Heart left ventricle (tissue), 16 donors: ENCODE measurements at regions not wholly inside any gene's neighbourhood (a gene's known extent, or its start where the extent isn't known, plus 50 kb on each side); places are given as distances from the start of the nearest gene placed in this dataset.

Experiments
- ATAC-seq, 4 donors: fragments of 200-7000 bp; cut with Tn5 transposase; one replicate each; pipeline ENCODE4 v1.9.1; 2020 to 2022; ENCODE audit warnings: moderate library complexity in 4 of 4, mild to moderate bottlenecking in 3 of 4, moderate number of reproducible peaks in 1 of 4
- DNase-seq, 5 donors: peaks; one replicate each; pipeline ENCODE4 v3.0.0-alpha.2; 2020
- H3K27ac ChIP-seq, 12 donors: fragments of 200-600 bp; sonication (generic) in 4 of 12; one replicate each; pipeline versions ENCODE4 v1.5.0 to v1.8.0; 2016 to 2022; ENCODE audit warnings: mild to moderate bottlenecking in 2 of 12
- H3K27me3 ChIP-seq, 9 donors: fragments of 200-600 bp; sonication (generic) in 2 of 9; one replicate each; pipeline versions ENCODE4 v1.5.1 to v1.8.0; 2016 to 2022; ENCODE audit warnings: mild to moderate bottlenecking in 3 of 9
- H3K36me3 ChIP-seq, 9 donors: fragments of 200-600 bp; sonication (generic) in 2 of 9; one replicate each; pipeline versions ENCODE4 v1.5.0 to v1.8.0; 2018 to 2022; ENCODE audit warnings: mild to moderate bottlenecking in 2 of 9
- H3K4me1 ChIP-seq, 12 donors: fragments of 200-600 bp; sonication (generic) in 4 of 12; one replicate each; pipeline versions ENCODE4 v1.5.0 to v1.8.0; 2016 to 2022; ENCODE audit warnings: mild to moderate bottlenecking in 3 of 12
- H3K4me3 ChIP-seq, 12 donors: fragments of 200-600 bp; sonication (generic) in 4 of 12; one replicate each; pipeline versions ENCODE4 v1.5.0 to v1.8.0; 2017 to 2022; ENCODE audit warnings: mild to moderate bottlenecking in 9 of 12, moderate library complexity in 4 of 12
- H3K9me3 ChIP-seq, 12 donors: fragments of 200-600 bp; sonication (generic) in 4 of 12; one replicate each; pipeline versions ENCODE4 v1.5.0 to v1.8.0; 2016 to 2022; ENCODE audit warnings: mild to moderate bottlenecking in 1 of 12
- POLR2A ChIP-seq, 2 donors: fragments of 450-650 bp; IDR thresholded peaks; one replicate each; pipeline ENCODE4 v1.6.1; 2017; ENCODE audit warnings: antibody characterized with exemption in 2 of 2, mild to moderate bottlenecking in 2 of 2, moderate library complexity in 2 of 2
- WGBS, 4 donors: extraction: QIAGEN DNeasy Blood & Tissue Kit in 2 of 4; methylation state at CpG; one replicate each; pipeline versions ENCODE4 v1.1.5 to v1.1.7; 2013 to 2018; 5-methylcytosine and 5-hydroxymethylcytosine counted together
- intact Hi-C, 10 donors: fragments of 100-400 bp; cut with DNase I; formaldehyde crosslinking; loops; one replicate each; pipeline versions ENCODE4 v1.11.1 to v1.14.2; 2022
- TF ChIP-seq, protein P1 (sequence below), 12 donors: fragments of 200-600 bp; sonication (generic) in 4 of 12; IDR thresholded peaks; one replicate each; pipeline versions ENCODE4 v1.5.0 to v1.8.0; 2018 to 2022; ENCODE audit warnings: antibody characterized with exemption in 12 of 12, mild to moderate bottlenecking in 5 of 12
- donor health status: ischemic (EF 13 %, LVEDD 7.1; RV severe dilation, severe dysfunction).
- donor health status: healthy with polysubstance abuse.
- donor health status: DM: no; HTN: yes; CAD: no.
- donor health status: DM: no; HTN: no; CAD: no.
- donor health status: ischemic (EF 25% LVEDD 6.9; RV normal size, moderate dysfunction).
- donor health status: ischemic (EF 25% LVEDD 5.7; RV mildly dilated, moderate dysfunction).
- donor health status: healthy.
- donor health status: DM: yes; HTN: yes; CAD: no.
- donor health status: ischemic (EF 35%, LVEDD 5.7; RV mildly dilated, moderate dysfunction).
- donor health status: nonischemic (EF 11% LVEDD 7.7; RV severe dilation, severe dysfunction).
- donor health status: DM: yes; HTN: yes; CAD: no.
- donor health status: PGD.
- donor health status: ischemic (EF 29% LVEDD 5.4; RV normal size, mild dysfunction).
- donor health status: nonischemic (EF 23%, LVEDD 6.1; RV moderate dilation, normal function).

GRCh38 chr14:25412998-25413397 is 363.1 kb upstream of the STXBP6 start:
- Histone ChIP-seq H3K27ac (no peak overlapping the region), H3K4me1 (no peaks in the 10 kb centered on the region), H3K27me3 (peaks cover 0 to 12% (median 0%) of the 10 kb centered on the region in 9 donors), H3K36me3 (no peaks in the 10 kb centered on the region), H3K9me3 (no peaks in the 10 kb centered on the region), H3K4me3 (no peak overlapping the region)
- ATAC-seq, result no peak
- intact Hi-C loops, result no loop called here
- TF ChIP-seq, protein P1, sequence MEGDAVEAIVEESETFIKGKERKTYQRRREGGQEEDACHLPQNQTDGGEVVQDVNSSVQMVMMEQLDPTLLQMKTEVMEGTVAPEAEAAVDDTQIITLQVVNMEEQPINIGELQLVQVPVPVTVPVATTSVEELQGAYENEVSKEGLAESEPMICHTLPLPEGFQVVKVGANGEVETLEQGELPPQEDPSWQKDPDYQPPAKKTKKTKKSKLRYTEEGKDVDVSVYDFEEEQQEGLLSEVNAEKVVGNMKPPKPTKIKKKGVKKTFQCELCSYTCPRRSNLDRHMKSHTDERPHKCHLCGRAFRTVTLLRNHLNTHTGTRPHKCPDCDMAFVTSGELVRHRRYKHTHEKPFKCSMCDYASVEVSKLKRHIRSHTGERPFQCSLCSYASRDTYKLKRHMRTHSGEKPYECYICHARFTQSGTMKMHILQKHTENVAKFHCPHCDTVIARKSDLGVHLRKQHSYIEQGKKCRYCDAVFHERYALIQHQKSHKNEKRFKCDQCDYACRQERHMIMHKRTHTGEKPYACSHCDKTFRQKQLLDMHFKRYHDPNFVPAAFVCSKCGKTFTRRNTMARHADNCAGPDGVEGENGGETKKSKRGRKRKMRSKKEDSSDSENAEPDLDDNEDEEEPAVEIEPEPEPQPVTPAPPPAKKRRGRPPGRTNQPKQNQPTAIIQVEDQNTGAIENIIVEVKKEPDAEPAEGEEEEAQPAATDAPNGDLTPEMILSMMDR (IDR thresholded peaks at IDR 0.05), result no peak
- no peak for TF ChIP-seq POLR2A (IDR thresholded peaks at IDR 0.05)
- no peak for DNase-seq

DNA sequence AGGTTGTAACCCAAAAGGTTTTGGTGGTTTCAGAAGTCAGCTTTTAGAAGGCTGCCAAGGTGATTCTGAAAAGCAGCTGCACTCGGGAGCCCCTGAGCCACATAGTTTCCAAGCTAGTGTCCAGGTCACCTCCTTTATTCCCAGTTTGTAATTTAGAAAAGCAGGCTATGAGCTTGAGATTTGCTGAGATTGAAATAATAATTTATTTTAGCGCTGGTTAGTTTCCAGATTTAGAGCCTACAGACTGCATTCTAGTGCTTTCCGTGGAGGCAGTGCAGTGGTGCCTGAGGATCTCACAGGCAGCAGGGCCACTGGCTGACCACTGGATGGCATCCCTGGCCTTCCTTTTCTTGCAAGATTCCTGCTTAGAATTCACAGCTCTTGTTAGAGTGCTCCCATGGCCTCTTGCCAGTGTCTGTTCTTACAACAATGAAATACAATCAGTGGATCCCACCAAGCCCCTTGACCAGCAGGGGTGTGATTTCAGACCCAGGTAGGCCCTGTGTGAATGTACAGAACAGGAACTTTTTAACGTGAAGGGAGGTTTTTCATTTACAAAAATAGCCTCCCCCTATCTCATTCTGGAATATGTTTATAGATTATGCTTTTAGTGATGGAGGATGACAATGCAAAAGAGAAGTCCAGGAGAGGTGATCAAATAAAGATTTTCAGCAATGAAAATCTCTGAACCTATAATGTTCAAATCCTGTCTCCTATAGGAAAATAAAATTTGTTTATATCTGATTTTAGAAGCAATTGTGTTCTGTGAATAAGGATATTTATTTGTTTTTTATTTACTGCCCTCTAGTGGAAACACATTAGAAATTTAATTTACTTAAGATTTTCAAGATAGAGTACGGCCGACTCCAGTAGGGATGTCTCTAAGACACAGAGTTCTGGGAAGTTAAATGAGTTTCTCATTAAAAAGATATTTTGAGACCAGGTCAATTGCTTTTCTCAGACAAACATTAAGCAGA is 362.1 kb upstream of the STXBP6 start:
- peaks cover 0 to 5% (median 0%) of the 10 kb centered on the region in 9 donors for H3K27me3 ChIP-seq
- no peak overlapping the region for H3K27ac ChIP-seq
- H3K9me3 ChIP-seq, result no peaks in the 10 kb centered on the region
- 46 to 54% (median 50%) methylated on average over 6 of the region's 6 CpGs for WGBS, 4 donors
- DNase-seq, result no peak
- H3K4me1 ChIP-seq, result no peaks in the 10 kb centered on the region
- TF ChIP-seq, protein P1 (IDR thresholded peaks at IDR 0.05), result peak in 8 of 12 donors; percentile 13 to 37 (median 29)
- TF ChIP-seq POLR2A (IDR thresholded peaks at IDR 0.05), result no peak
- H3K4me3 ChIP-seq, result no peak overlapping the region
- intact Hi-C loops, result no loop called here
- no peaks in the 10 kb centered on the region for H3K36me3 ChIP-seq
- ATAC-seq, result no peak

GRCh38 chr14:25406818-25407217 is 356.9 kb upstream of the STXBP6 start:
- WGBS, 4 donors, result 17 to 21% (median 18%) methylated on average over 5 of the region's 5 CpGs
- ATAC-seq (no peak), DNase-seq (no peak)
- Histone ChIP-seq H3K4me3 (no peak overlapping the region), H3K4me1 (no peaks in the 10 kb centered on the region), H3K9me3 (no peaks in the 10 kb centered on the region), H3K27me3 (peaks cover 0 to 2% (median 0%) of the 10 kb centered on the region in 9 donors), H3K27ac (no peak overlapping the region), H3K36me3 (no peaks in the 10 kb centered on the region)
- TF ChIP-seq, protein P1 (IDR thresholded peaks at IDR 0.05), result peak in 9 of 12 donors; percentile 16 to 39 (median 34)
- TF ChIP-seq POLR2A (IDR thresholded peaks at IDR 0.05), result no peak
- intact Hi-C loops, result loop anchor here in 8 of 10 donors (5.0 to 10.0 kb wide), 5 partner anchors 255 to 702 kb away; no protein-coding TSS in a partner anchor

GRCh38 chr14:25400607-25401206 is 350.8 kb upstream of the STXBP6 start:
- TF ChIP-seq POLR2A (IDR thresholded peaks at IDR 0.05), result no peak
- TF ChIP-seq, protein P1 (IDR thresholded peaks at IDR 0.05), result peak; percentile 49 to 77 (median 72)
- Histone ChIP-seq H3K36me3 (no peaks in the 10 kb centered on the region), H3K27me3 (peaks cover 0 to 4% (median 0%) of the 10 kb centered on the region in 9 donors), H3K4me3 (no peak overlapping the region), H3K4me1 (no peaks in the 10 kb centered on the region), H3K27ac (no peak overlapping the region), H3K9me3 (no peaks in the 10 kb centered on the region)
- ATAC-seq (no peak), DNase-seq (peak in 1 of 5 donors; percentile 22)
- WGBS, 4 donors, result 21 to 27% (median 21%) methylated on average over 12 of the region's 12 CpGs
- intact Hi-C loops, result loop anchor here in 8 of 10 donors (5.0 to 10.0 kb wide), 4 partner anchors 666 to 696 kb away; no protein-coding TSS in a partner anchor
